Tibial artery (tissue), 4 donors: ENCODE measurements at regions not wholly inside any gene's neighbourhood (a gene's known extent, or its start where the extent isn't known, plus 50 kb on each side); places are given as distances from the start of the nearest gene placed in this dataset.

Experiments
- DNase-seq, 2 donors: peaks; one replicate each; pipeline ENCODE4 v3.0.0-alpha.2; 2019
- H3K27ac ChIP-seq, 2 donors: fragments of 200-600 bp; sonication (generic) in 1 of 2; 1 replicate in 1 of 2; 2 replicates in 1 of 2; pipeline ENCODE4 v1.5.1; 2018 to 2019; ENCODE audit warnings: mild to moderate bottlenecking in 1 of 2
- H3K27me3 ChIP-seq, 2 donors: fragments of 200-600 bp; sonication (generic) in 1 of 2; one replicate each; pipeline versions ENCODE4 v1.5.1 to v1.6.0; 2016 to 2019
- H3K36me3 ChIP-seq, 3 donors: fragments of 200-600 bp; sonication (generic) in 2 of 3; one replicate each; pipeline ENCODE4 v1.5.1; 2016 to 2019; ENCODE audit warnings: mild to moderate bottlenecking in 2 of 3
- H3K4me1 ChIP-seq, 4 donors: fragments of 200-600 bp; sonication (generic) in 2 of 4; 1 replicate in 3 of 4; 2 replicates in 1 of 4; pipeline ENCODE4 v1.5.1; 2016 to 2019
- H3K4me3 ChIP-seq, 2 donors: fragments of 200-600 bp; sonication (generic) in 1 of 2; 1 replicate in 1 of 2; 2 replicates in 1 of 2; pipeline ENCODE4 v1.5.1; 2018 to 2019; ENCODE audit warnings: mild to moderate bottlenecking in 2 of 2
- H3K9me3 ChIP-seq, 3 donors: fragments of 200-600 bp; sonication (generic) in 1 of 3; one replicate each; pipeline ENCODE4 v1.5.1; 2016 to 2019
- intact Hi-C: fragments of 100-400 bp; cut with DNase I; formaldehyde crosslinking; loops from one replicate; pipeline ENCODE4 v1.15.0; 2023; ENCODE audit warnings: low total_unique reads
- TF ChIP-seq, protein P1 (sequence below), 2 experiments: fragments of 200-600 bp in 1 of 2; fragments of 450-650 bp in 1 of 2; IDR thresholded peaks; one replicate each; pipeline ENCODE4 v1.5.1; 2017 to 2019; ENCODE audit warnings: antibody characterized with exemption in 2 of 2, mild to moderate bottlenecking in 1 of 2, moderate library complexity in 1 of 2

DNA sequence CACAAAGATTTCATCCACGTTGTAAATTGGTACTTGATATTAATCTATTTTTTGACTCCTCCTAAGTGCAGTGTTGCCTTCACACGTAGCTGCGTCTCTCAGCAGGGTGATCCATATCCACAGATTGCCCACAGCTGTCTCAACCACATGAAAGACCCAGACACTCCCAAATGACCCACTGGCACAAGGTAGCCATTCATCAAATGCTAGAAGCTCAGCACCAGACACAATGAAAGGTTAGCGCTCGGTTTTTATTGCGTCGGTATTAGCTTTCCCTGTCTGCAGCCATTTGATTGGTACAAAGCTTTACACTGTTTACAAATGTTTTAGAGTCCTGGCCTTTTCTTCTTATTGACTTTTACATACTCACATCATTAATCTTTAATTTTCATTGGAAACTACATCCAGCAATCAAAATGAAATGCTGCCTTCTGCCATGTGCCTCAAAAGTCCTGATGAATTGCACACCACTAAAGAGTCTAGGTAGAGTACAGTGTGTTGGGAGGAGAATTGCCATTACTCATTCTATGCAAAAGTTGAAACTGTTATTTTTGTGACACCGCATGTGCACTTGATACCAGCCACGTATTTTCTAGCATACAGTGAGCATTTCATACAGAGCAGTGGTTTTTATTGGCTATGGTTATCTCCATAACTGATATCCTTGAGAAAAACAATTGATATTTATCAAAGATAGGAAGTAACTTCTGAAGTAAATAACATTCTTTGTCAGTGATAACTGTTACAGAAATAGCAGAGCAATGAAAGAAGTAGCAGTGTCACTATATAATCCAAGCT lies 127.3 kb upstream of the NUDT7 start:
- no peaks in the 10 kb centered on the region for H3K4me1 ChIP-seq
- H3K4me3 ChIP-seq = no peak overlapping the region
- TF ChIP-seq, protein P1, sequence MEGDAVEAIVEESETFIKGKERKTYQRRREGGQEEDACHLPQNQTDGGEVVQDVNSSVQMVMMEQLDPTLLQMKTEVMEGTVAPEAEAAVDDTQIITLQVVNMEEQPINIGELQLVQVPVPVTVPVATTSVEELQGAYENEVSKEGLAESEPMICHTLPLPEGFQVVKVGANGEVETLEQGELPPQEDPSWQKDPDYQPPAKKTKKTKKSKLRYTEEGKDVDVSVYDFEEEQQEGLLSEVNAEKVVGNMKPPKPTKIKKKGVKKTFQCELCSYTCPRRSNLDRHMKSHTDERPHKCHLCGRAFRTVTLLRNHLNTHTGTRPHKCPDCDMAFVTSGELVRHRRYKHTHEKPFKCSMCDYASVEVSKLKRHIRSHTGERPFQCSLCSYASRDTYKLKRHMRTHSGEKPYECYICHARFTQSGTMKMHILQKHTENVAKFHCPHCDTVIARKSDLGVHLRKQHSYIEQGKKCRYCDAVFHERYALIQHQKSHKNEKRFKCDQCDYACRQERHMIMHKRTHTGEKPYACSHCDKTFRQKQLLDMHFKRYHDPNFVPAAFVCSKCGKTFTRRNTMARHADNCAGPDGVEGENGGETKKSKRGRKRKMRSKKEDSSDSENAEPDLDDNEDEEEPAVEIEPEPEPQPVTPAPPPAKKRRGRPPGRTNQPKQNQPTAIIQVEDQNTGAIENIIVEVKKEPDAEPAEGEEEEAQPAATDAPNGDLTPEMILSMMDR (IDR thresholded peaks at IDR 0.05) = no peak
- DNase-seq = no peak
- no peaks in the 10 kb centered on the region for H3K36me3 ChIP-seq
- H3K9me3 ChIP-seq = no peaks in the 10 kb centered on the region
- no peaks in the 10 kb centered on the region for H3K27me3 ChIP-seq
- intact Hi-C loops = no loop called here
- H3K27ac ChIP-seq = no peak overlapping the region

DNA sequence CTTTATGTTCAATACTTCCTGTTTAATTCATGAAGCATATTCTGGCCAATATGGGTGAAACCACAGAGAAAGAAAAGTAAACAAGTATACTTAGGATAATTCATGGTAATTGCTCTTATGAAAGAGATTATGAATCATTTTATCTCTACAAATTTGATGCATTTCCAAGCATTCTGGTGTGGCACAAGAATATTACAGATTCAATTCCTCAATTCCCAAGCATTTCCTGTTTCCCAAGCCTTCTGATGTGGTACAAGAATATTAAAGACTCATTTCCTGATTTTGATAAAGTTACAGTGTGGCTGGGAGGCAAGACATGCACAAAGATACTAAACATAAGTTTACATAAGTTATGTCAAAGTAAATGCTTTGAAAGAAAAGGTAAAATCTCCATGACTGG lies 126.1 kb upstream of the NUDT7 start:
- intact Hi-C loops = no loop called here
- Histone ChIP-seq H3K4me3 (no peak overlapping the region), H3K4me1 (no peaks in the 10 kb centered on the region), H3K36me3 (no peaks in the 10 kb centered on the region), H3K27ac (no peak overlapping the region), H3K27me3 (no peaks in the 10 kb centered on the region), H3K9me3 (peaks cover 0 to under 1% (median 0%) of the 10 kb centered on the region in 3 donors)
- TF ChIP-seq, protein P1 (IDR thresholded peaks at IDR 0.05) = no peak
- no peak for DNase-seq

DNA sequence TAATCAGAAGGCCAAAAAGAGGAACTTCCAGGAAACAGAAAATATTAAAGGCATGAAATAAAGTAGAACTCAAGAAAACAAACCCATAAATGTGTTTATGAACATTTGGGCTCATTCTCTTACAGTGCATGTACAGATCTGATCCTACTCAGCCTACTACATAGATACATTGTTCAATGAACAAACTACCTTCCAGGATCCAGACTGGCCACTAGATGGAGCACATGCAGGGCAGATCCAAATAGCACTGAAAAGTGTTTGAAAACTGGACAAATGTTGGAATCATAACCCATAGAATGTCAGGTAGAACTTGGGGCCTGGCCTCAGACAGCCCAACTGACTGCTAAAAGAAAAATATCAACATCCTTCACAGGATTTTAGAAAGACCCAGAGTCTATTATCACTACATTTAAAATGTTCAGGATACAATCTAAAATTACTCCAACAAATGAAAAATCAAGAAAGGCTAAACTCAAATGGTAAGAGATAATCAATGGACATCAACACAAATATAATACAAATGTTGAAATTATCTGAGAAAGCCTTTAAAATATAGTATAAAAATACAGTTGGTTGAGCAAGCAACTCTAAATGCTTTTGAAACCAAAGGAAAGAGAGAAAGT lies 122.4 kb upstream of the NUDT7 start:
- Histone ChIP-seq H3K27ac (no peak overlapping the region), H3K4me3 (no peak overlapping the region), H3K36me3 (no peaks in the 10 kb centered on the region), H3K4me1 (no peaks in the 10 kb centered on the region), H3K27me3 (no peaks in the 10 kb centered on the region), H3K9me3 (peaks cover 0 to 4% (median 3%) of the 10 kb centered on the region in 3 donors)
- DNase-seq = no peak
- TF ChIP-seq, protein P1 (IDR thresholded peaks at IDR 0.05) = peak; percentile 52 to 57
- intact Hi-C loops = no loop called here

DNA sequence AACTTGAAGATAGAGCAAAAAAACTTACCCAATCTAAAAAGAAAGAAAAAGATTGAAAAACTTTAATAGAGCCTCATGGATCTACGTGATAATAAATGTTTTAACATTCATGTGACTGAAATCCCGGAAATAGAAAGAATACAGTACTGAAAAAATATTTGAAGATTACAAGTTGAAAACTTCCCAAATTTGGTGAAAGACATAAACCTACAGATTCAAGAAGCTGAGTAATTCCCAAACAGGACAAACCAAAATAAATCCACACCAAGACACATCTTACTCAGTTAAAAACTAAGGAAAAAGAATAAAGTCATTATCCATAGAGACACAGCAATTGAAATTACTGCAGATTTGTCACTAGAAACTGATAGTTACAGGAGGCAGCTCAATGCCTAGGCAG lies 121.8 kb upstream of the NUDT7 start:
- intact Hi-C loops = no loop called here
- H3K4me3 ChIP-seq = no peak overlapping the region
- TF ChIP-seq, protein P1 (IDR thresholded peaks at IDR 0.05) = no peak
- H3K4me1 ChIP-seq = no peaks in the 10 kb centered on the region
- DNase-seq = no peak
- H3K27ac ChIP-seq = no peak overlapping the region
- H3K27me3 ChIP-seq = no peaks in the 10 kb centered on the region
- H3K36me3 ChIP-seq = no peaks in the 10 kb centered on the region
- peaks cover 0 to 4% (median 3%) of the 10 kb centered on the region in 3 donors for H3K9me3 ChIP-seq

DNA sequence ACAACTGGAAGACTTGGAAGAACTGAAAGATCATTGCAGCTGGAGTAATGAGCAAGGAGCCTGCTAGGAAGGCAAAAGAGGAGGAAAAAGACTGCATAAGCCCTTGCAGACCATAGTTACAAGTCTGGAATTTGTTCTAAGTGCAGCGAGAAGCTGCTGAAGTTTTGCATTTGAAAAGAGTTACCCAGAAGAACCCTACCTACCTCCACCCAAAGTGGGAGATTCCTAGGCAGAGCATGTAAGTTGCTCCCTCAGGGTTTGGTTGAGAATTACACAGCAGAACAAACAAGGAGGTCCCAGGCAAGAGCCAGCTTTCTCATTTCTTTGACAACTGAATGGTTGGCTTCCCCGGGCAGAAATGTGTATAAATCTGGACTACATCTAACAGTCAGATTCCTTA lies 118.7 kb upstream of the NUDT7 start:
- Histone ChIP-seq H3K27ac (no peak overlapping the region), H3K36me3 (no peaks in the 10 kb centered on the region), H3K4me1 (no peaks in the 10 kb centered on the region), H3K4me3 (no peak overlapping the region), H3K9me3 (peaks cover 0 to 4% (median 3%) of the 10 kb centered on the region in 3 donors), H3K27me3 (no peaks in the 10 kb centered on the region)
- TF ChIP-seq, protein P1 (IDR thresholded peaks at IDR 0.05) = no peak
- DNase-seq = no peak
- intact Hi-C loops = no loop called here
